NCI-H524 (cell line): ENCODE measurements at regions not wholly inside any gene's neighbourhood (a gene's known extent, or its start where the extent isn't known, plus 50 kb on each side); places are given as distances from the start of the nearest gene placed in this dataset.

Experiments
- DNase-seq, 2 experiments: peaks; one replicate each; lab custom pipeline; 2025; lab: John Stamatoyannopoulos, UW

- DNase-seq: no peak
Observed at GRCh38 chr9:88326936-88327335, 61.3 kb upstream of the SPIN1 start.

GRCh38 chr9:88326015-88326414, 62.2 kb upstream of the SPIN1 start:
- DNase-seq: no peak

- DNase-seq: no peak
Observed at GRCh38 chr9:88322906-88323566, 65.2 kb upstream of the SPIN1 start.

DNA sequence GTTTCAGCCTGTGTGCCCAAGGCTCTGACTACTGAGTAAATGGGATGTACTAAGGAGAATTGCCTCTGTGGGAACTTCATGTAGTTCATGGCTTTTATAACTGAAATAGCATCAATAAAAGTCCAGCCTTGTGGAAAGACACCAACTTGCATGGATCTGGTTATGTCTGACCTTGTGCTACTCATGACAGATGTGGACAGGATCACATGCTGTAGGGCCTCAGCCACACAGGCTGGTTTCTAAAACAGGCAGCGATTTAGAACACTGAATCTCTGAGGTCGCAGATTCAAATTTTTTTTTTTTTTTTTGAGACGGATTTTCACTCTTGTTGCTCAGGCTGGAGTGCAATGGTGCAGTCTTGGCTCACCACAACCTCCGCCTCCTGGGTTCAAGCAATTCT, 66.5 kb upstream of the SPIN1 start:
- no peak for DNase-seq

- DNase-seq: no peak
Observed at GRCh38 chr9:88320748-88321415, 67.4 kb upstream of the SPIN1 start.

- no peak for DNase-seq
Observed at GRCh38 chr9:88319936-88320747, 68.1 kb upstream of the SPIN1 start.

DNA sequence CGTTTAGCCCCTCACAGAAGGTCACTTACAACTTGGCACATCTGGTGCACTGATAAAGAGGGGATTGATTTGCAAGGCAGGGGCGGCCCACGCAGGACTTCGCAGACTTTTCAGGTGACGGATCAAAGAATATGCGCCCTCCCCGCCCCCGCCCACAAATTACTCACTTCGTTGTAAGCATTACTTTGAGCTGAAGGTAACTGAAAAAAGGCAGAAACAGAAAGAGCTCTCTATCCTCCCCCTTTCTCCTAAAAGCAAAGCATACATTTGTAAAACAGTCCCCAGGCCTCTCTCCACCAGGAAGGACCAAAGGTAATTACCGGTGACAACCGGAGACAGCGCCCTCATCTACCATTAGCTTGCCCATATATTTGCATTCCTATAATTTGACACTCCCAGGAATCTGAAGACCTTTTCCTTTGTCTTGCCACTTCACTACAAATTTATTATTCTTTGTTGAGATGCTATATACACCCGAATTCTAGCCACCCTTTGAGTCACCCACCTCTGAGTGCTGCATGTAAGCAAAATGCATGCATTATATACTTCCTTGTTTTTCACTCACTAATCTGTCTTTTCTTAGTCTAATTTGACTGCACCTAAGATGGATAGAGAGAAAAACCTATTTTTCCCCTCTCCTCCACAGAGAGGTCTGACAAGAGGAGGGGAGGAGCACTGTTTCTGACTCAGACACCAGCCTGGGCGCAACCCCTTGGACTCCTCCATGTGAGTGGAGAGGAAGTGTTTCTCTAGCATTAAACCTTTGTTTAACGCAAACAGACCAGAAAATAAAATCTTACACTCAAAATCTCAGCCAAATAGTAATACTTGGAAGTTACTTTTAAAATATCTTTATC, 74.7 kb upstream of the SPIN1 start:
- no peak for DNase-seq

DNA sequence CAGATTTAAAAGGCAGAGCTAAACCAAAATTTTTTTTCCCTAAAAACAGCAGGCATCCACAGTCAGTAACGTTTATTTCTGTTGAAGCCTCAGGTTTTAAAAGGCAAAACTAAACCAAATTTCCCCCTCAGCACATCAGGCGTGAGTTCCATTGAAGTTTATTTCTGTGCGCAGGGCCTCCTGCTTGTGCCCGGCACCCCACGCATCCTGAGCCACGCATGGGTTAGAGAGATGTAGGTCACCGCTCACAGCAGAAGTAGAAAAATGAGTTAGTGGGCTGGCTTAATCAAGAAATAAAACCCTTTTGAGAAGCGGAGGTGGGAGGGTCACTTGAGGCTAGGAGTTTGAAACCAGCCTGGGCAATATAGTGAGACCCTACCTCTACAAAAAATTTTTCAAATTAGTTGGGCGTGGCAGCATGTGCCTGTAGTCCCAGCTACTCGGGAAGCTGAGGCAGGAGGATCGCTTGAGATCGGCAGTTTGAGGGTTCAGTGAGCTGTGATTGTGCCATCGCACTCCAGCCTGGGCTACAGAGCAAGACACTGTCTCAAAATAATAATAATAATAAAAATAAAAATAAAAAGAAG, 75.6 kb upstream of the SPIN1 start:
- no peak for DNase-seq

DNA sequence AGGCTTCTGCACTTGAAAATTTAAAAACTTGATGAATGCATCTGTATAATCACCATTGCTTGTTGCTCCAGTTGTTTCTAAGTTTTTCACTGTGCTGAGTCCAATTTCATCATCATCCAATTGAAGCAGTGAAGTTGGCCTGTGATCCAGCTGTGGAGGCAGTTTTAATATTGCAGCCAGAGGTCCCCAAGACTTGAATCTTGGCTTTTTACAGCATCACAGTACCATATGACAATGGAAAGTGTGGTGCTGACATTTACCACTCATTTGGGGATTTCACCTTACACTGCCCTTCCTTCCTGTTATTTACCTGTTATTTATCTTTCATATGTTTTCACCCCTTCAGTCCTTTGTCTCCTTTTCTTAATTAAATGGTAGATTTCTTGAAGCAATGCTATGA, 76.2 kb upstream of the SPIN1 start:
- no peak for DNase-seq

- no peak for DNase-seq
Observed at GRCh38 chr9:88310310-88310980, 77.8 kb upstream of the SPIN1 start.

GRCh38 chr9:88308831-88309560, 79.2 kb upstream of the SPIN1 start:
- no peak for DNase-seq

DNA sequence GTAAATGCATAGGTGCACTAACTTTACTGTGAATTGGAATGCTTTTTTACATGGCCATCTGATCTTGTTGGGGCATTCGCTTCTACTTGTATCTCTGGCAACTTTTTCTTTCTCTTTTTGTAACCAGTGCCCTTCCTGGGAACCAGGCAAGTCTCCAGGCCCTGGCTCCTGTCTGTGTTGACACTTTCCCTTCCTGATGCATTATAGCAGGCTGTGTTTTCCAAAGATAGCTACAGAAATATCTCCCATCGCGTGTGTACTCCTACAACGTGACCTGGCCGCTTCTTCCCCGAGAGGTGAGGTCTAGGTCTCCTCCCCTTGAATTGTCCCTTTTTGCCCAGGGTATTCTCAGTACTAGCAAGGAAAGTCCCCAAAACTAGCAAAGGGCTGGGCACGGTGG, 81.1 kb upstream of the SPIN1 start:
- DNase-seq: no peak

GRCh38 chr9:88303721-88304451, 84.4 kb upstream of the SPIN1 start:
- no peak for DNase-seq

DNA sequence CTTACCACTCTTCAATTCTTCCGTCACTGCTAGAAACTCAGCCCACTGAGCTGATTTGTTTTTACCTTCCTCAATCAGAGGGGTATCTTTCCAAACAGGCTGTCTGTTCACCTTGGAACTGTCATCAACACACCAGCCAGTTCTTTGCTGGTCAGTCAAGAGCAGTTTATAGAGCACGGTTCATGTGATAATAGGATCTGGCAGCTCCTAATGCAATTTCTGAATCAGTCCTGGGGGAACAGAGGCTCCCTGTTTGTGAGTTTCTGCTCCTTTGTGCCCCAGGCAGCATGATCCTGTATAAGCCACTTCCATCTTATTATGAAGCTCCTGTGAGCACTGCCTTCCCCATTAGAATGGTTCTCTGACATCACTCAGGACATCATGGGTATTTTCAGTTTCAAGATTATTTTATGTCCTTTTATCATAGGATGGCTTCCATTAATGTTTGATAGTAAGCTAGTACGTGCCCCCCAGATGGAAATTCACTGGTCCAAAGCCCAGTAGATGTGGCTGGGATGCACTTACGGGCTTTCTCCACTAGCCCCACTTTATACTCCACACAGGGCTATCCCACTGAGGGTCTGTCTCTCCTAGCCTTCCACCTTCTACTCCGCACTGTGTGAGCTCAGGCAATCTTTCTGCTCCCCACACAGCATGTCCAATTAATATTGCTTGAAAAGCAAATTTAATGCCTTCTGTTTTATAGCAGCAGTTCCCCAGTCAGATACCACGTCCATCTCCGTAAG, 85.5 kb upstream of the SPIN1 start:
- no peak for DNase-seq

- no peak for DNase-seq
Observed at GRCh38 chr9:88300556-88300955, 87.7 kb upstream of the SPIN1 start.

DNA sequence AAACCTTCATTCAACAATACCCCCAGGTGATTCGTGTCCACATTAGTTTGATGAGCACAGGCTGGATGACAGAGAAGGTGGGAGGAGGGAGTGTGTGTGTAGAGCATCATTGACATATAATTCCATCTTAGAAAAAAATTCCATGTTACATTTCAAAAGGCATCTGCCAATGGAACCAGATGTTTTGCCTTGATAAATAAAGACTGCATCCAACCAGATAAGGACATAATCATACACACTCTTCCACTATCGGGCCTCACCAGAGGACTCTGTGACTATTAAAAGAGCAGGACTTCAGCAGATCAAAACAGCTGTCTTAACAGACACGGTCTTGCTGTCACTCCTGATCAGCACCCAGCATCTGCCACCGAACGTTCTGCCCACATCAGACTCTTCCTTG, 96.4 kb upstream of the SPIN1 start:
- DNase-seq: no peak

DNA sequence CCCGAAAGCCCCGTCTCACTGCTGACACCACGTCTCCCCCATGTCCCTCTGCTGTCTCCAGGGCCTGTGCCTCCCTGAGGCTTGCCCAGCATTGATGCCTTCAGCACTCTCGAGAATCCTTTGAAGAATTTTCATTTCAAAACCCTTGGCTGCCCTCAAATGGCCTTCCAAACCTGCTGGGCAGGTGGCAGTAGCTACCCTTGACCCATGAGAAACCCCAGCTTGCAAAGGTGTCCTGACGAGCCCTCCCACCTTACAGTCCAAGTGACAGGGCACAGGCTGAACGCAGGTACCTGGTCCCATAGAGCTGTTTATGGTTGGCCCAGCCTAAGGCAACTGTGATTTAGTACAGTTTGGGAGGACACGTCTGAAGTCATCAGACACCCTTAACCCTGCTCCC, 97.2 kb upstream of the SPIN1 start:
- no peak for DNase-seq

DNA sequence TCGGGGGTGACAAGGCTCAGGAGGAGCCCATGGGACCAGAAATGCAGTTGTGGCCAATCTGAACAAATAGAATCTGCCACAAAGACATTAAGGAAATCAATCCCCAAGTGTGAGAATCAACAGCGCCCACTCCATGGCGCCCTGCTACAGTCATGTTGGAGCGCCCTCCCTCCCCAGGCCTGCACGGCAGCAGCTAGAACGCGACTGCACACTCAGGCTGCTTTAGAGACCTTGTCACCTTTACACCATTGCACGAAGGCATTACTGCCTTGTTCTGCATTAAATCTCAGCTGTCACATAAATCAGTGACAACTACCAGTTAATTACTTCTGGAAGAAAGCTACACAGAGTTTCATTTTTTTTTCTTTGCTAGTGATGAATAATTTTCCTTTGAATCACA, 98.7 kb upstream of the SPIN1 start:
- DNase-seq: no peak

DNA sequence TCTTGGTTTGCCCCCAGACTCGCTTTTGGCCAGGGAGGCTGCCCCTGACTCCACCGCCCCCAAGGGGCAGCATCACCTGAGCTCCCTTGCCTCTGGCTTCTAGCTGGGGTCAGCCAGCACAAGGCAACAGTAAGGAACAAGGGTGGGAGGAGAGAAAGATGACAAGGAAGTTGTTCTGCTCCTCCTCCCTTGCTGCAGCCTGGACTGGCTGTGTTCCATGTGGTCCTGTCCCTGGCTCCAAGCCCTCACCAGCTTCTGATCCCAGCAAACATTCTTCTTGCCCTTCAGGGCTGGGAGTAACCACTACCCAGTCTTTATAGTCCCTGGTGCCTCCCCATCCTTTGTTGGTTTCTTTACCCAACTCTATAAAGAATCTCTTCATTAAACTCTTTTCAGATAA, 100.3 kb upstream of the SPIN1 start:
- no peak for DNase-seq
